Neural cell (in vitro differentiated cells): ENCODE measurements at regions not wholly inside any gene's neighbourhood (a gene's known extent, or its start where the extent isn't known, plus 50 kb on each side); places are given as distances from the start of the nearest gene placed in this dataset.
"Not testable (repeated sequence)": the region's sequence is repeated elsewhere in the genome, so short reads cannot be mapped to it uniquely, and the experiment has no call there.

Experiments used
- H2AFZ ChIP-seq: fragments of 200-600, 300-800 bp; sonication (generic), shearing (Covaris generic); 2 replicates; pipeline ENCODE4 v1.6.0; 2014; ENCODE audit warnings: low read depth, mild to moderate bottlenecking, antibody characterized with exemption, low read length, moderate library complexity
- H3F3A ChIP-seq: fragments of 200-600 bp; shearing (Covaris generic); 2 replicates; pipeline ENCODE4 v1.6.1; 2016; ENCODE audit warnings: mild to moderate bottlenecking, moderate library complexity, mixed read lengths, antibody characterized with exemption, low read length; ENCODE audit not compliant: insufficient read depth, poor library complexity, severe bottlenecking
- H3K27ac ChIP-seq: fragments of 200-600, 300-800 bp; sonication (generic), shearing (Covaris generic); 2 replicates; pipeline ENCODE4 v1.5.1; 2014; ENCODE audit warnings: mild to moderate bottlenecking, low read length, moderate library complexity
- H3K27me3 ChIP-seq: fragments of 300-800, 200-600 bp; sonication (generic), shearing (Covaris generic); 2 replicates; pipeline ENCODE4 v1.6.0; 2014; ENCODE audit warnings: mild to moderate bottlenecking, low read depth, low read length, moderate library complexity; ENCODE audit not compliant: insufficient read depth
- H3K36me3 ChIP-seq: fragments of 300-800, 200-600 bp; sonication (generic), shearing (Covaris generic); 2 replicates; pipeline ENCODE4 v1.5.1; 2014; ENCODE audit warnings: mild to moderate bottlenecking, antibody characterized with exemption, low read length, moderate library complexity; ENCODE audit not compliant: insufficient read depth
- H3K4me2 ChIP-seq: fragments of 300-800, 200-600 bp; sonication (generic), shearing (Covaris generic); 2 replicates; pipeline ENCODE4 v1.6.0; 2014; ENCODE audit warnings: mild to moderate bottlenecking, low read length
- H3K4me3 ChIP-seq: fragments of 300-800, 200-600 bp; sonication (generic), shearing (Covaris generic); 2 replicates; pipeline ENCODE4 v1.5.1; 2014; ENCODE audit warnings: mild to moderate bottlenecking, low read length, moderate library complexity
- H3K79me2 ChIP-seq: fragments of 200-600 bp; shearing (Covaris generic); replicated peaks from 2 replicates; pipeline ENCODE4 v1.6.0; 2014; ENCODE audit warnings: mild to moderate bottlenecking, low read length, moderate library complexity; ENCODE audit not compliant: insufficient read depth
- H3K9ac ChIP-seq: fragments of 300-800, 200-600 bp; sonication (generic), shearing (Covaris generic); 2 replicates; pipeline ENCODE4 v1.6.1; 2016; ENCODE audit warnings: mild to moderate bottlenecking, low read length, mixed read lengths
- H3K9me2 ChIP-seq: fragments of 200-600 bp; shearing (Covaris generic); 2 replicates; pipeline ENCODE4 v1.6.1; 2016; ENCODE audit warnings: mild to moderate bottlenecking, low read length, mixed read lengths; ENCODE audit not compliant: insufficient read depth
- H3K9me3 ChIP-seq: fragments of 200-600, 300-800 bp; sonication (generic), shearing (Covaris generic); 2 replicates; pipeline ENCODE4 v1.6.1; 2016; ENCODE audit warnings: mild to moderate bottlenecking, mixed run types, low read length, moderate library complexity, mixed read lengths
- H4K20me1 ChIP-seq: fragments of 200-600 bp; shearing (Covaris generic); 2 replicates; pipeline ENCODE4 v1.6.1; 2016; ENCODE audit warnings: mild to moderate bottlenecking, mixed run types; ENCODE audit not compliant: insufficient read depth
- CTCF ChIP-seq: fragments of 450-650 bp; IDR thresholded peaks from 2 replicates; pipeline ENCODE4 v1.5.1; 2014; ENCODE audit warnings: antibody characterized with exemption, mild to moderate bottlenecking, moderate library complexity; ENCODE audit not compliant: poor library complexity, severe bottlenecking
- EP300 ChIP-seq: fragments of 450-650 bp; conservative IDR thresholded peaks from 2 replicates; pipeline ENCODE4 v1.6.1; 2014; ENCODE audit warnings: antibody characterized with exemption, mild to moderate bottlenecking, moderate library complexity; ENCODE audit not compliant: poor library complexity, severe bottlenecking
- EZH2 ChIP-seq: fragments of 200-600, 300-800 bp; shearing (Covaris generic), sonication (generic); IDR thresholded peaks from 2 replicates; pipeline ENCODE4 v1.6.1; 2014; ENCODE audit warnings: antibody characterized with exemption, low read length, borderline replicate concordance, mild to moderate bottlenecking; ENCODE audit not compliant: insufficient read depth, poor library complexity, severe bottlenecking
- MXI1 ChIP-seq: fragments of 450-650 bp; conservative IDR thresholded peaks from 2 replicates; pipeline ENCODE4 v1.6.1; 2014; ENCODE audit warnings: antibody characterized with exemption, mild to moderate bottlenecking; ENCODE audit not compliant: poor library complexity, severe bottlenecking
- POLR2AphosphoS5 ChIP-seq: IDR thresholded peaks from 2 replicates; pipeline ENCODE4 v1.6.1; 2012
- RAD21 ChIP-seq: fragments of 450-650 bp; conservative IDR thresholded peaks from 2 replicates; pipeline ENCODE4 v1.6.1; 2014; ENCODE audit warnings: antibody characterized with exemption, mild to moderate bottlenecking, moderate library complexity
- REST ChIP-seq: IDR thresholded peaks from 2 replicates; pipeline ENCODE4 v1.6.1; 2012; ENCODE audit warnings: borderline replicate concordance
- SMC3 ChIP-seq: fragments of 450-650 bp; conservative IDR thresholded peaks from 2 replicates; pipeline ENCODE4 v1.6.1; 2014; ENCODE audit warnings: antibody characterized with exemption, mild to moderate bottlenecking, moderate library complexity; ENCODE audit not compliant: poor library complexity
- TAF1 ChIP-seq: IDR thresholded peaks from 2 replicates; pipeline ENCODE4 v1.6.1; 2012; ENCODE audit warnings: low read depth

GRCh38 chr18:72965616-72966015 is 97.8 kb upstream of the NETO1 start:
- Histone ChIP-seq H3K36me3 (no peaks in the 10 kb centered on the region), H3K9ac (no peak overlapping the region), H3K9me2 (no peaks in the 10 kb centered on the region), H2AFZ (no peak overlapping the region), H3K27ac (no peak overlapping the region), H3K4me2 (no peak overlapping the region), H3K27me3 (no peaks in the 10 kb centered on the region), H3F3A (no peaks in the 10 kb centered on the region), H3K4me3 (no peak overlapping the region), H3K79me2 (no peaks in the 10 kb centered on the region), H3K9me3 (no peaks in the 10 kb centered on the region), H4K20me1 (no peaks in the 10 kb centered on the region)
- TF ChIP-seq POLR2AphosphoS5 = no peak
- TF ChIP-seq EZH2 = no peak
- no peak for TF ChIP-seq EP300
- no peak for TF ChIP-seq CTCF
- no peak for TF ChIP-seq SMC3
- no peak for TF ChIP-seq TAF1
- TF ChIP-seq REST = no peak
- no peak for TF ChIP-seq MXI1
- TF ChIP-seq RAD21 = no peak

- H3K36me3 ChIP-seq, H3K4me2 ChIP-seq, H3K9ac ChIP-seq, H3K9me2 ChIP-seq, H3F3A ChIP-seq, H3K79me2 ChIP-seq, H3K27ac ChIP-seq, H3K27me3 ChIP-seq, H3K9me3 ChIP-seq, H2AFZ ChIP-seq, H4K20me1 ChIP-seq, H3K4me3 ChIP-seq: not testable (repeated sequence)
Observed at GRCh38 chr18:72958195-72958594, 90.4 kb upstream of the NETO1 start.

- H3K27me3 ChIP-seq = no peaks in the 10 kb centered on the region
- H3K4me2 ChIP-seq = no peak overlapping the region
- H3K36me3 ChIP-seq = no peaks in the 10 kb centered on the region
- no peak overlapping the region for H3K27ac ChIP-seq
- H4K20me1 ChIP-seq = no peaks in the 10 kb centered on the region
- H3F3A ChIP-seq = no peaks in the 10 kb centered on the region
- no peaks in the 10 kb centered on the region for H3K9me2 ChIP-seq
- no peak overlapping the region for H2AFZ ChIP-seq
- no peak overlapping the region for H3K9ac ChIP-seq
- no peak for TF ChIP-seq EP300
- no peak for TF ChIP-seq POLR2AphosphoS5
- no peak for TF ChIP-seq EZH2
- TF ChIP-seq CTCF = no peak
- TF ChIP-seq RAD21 = no peak
- no peak for TF ChIP-seq TAF1
- no peak for TF ChIP-seq MXI1
- TF ChIP-seq REST = no peak
- H3K4me3 ChIP-seq = no peak overlapping the region
- no peaks in the 10 kb centered on the region for H3K9me3 ChIP-seq
- H3K79me2 ChIP-seq = no peaks in the 10 kb centered on the region
Observed at GRCh38 chr18:72948439-72948838, 80.7 kb upstream of the NETO1 start.
